GM18502 (cell line): ENCODE measurements at regions not wholly inside any gene's neighbourhood (a gene's known extent, or its start where the extent isn't known, plus 50 kb on each side); places are given as distances from the start of the nearest gene placed in this dataset.
A peak's percentile ranks its signal among the peaks of the same experiment; 100 is the strongest.

Source experiments
- ATAC-seq: cut with Tn5 transposase; IDR thresholded peaks from one replicate; pipeline ENCODE4 v1.9.1; 2021; ENCODE audit warnings: mild to moderate bottlenecking; ENCODE audit not compliant: unreplicated experiment, poor library complexity

DNA sequence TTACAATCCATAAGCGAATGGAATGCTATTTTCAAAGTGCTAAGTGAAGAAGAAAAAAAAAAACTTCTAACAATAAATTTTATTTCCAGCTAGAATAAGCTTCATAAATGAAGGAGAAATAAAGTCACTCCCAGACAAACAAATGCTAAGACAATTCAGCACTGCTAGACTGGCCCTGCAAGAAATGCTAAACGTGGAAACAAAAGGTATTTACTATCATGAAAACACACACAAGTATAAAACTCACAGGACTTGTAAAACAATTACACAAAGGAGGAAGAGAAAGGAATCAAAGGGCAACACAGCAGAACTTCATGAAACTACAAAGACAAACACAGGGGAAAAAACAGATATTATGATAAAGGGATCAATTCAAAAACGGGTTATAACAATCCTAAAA is 85.8 kb upstream of the NELL2 start:
- ATAC-seq, result no peak

DNA sequence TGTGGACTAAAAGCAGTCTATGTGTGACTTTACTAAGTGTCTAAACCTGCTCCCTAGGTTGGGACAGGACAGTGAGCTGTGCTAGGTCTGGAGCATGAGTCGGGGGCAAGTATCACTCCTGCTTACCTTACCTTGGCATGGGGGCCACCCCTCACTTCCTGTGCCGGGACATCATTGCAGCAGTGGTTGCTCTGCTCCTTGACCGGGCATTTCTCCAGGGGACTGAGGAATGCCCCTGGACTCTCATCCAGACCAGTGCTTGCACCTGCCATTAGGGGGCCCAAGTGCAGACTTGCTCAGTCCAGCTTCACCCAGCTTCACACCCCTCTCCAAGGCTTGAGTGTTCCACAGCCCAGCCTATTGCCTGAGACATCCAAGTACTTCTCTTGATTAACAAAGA is 84.7 kb upstream of the NELL2 start:
- ATAC-seq, result no peak

DNA sequence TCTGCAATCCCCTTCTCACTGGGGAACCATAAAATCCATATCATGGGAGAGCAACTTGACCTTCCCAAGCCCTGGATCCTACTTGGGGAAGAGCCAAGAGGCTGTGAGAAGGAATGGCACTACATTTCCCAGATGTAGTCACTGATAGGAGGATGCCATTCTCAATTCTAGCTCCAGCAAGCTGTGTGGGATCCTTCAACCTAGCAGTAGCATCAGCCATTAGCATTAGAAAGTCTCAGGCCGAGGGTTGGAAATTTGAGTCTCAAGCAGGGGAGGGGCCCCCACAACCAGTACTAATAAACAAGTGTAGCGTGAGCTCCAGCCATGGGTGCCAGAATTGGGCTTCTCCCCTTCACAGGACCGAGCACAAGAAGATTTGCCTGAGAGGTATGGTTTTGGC is 84.3 kb upstream of the NELL2 start:
- no peak for ATAC-seq

DNA sequence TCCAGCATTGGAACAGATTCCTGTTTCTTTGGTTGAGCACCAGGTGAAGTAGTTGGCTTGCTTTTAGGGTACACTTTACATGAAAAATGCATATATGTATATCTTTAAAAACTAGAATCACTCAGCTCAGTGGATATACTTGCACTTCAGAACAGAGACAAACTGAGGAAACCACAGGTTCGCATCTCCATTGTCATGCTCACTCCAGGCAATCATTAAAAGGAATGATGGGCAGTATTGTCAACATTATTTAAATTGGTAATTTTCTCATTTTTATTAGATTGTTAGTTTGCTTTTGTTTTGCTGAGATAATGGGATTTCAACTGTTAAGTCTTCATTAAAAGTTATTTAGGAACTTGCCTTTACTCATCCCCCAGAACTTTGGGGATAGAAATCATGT is 71.0 kb upstream of the NELL2 start:
- no peak for ATAC-seq

DNA sequence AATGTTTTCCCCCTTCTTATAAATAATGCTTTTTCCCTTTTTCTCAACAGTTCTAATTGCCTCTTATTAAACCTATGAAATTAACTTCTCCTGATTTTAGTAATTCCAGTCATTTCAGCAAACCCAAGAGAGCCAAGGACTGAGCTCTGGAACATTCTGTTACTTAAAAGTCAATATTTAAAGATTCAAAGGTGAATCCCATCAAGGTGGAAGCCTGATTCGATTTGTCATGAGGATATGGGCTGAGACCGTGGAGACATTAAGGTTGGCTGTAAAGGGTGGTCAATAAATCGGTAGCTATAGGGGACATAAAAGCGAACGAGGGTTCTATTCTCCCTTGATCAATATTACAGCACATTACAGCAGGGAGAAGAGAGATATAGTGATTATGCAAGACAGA is 66.6 kb upstream of the NELL2 start:
- no peak for ATAC-seq

DNA sequence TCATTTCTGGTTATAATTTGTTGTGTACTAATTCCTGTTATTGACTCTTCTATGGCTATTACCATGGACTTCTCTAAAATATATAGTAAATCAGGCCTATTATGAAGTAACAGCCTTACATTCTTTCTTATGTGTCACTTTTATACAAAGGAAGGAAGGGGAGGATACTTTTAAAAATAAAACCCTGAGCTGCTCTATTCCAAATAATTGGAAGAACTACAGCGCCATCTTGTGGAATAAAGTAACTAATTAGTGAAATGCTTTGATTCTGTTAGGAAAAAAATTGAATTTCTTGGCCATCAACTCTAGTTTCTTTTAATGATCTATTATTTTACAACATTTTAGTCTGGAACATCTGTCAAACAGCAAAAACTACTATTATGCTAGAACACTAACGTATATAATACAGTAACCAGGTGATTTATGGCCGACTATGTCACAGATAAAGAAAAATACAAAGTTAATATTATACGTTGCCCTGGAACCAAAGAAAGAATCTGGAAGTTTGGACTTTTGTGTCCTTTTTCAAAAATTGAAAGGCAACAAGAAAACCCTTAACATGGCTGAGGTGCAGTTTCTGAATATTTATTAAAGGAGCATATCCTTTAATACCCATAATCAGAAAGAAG is 55.0 kb upstream of the NELL2 start:
- peak; percentile 69 for ATAC-seq

DNA sequence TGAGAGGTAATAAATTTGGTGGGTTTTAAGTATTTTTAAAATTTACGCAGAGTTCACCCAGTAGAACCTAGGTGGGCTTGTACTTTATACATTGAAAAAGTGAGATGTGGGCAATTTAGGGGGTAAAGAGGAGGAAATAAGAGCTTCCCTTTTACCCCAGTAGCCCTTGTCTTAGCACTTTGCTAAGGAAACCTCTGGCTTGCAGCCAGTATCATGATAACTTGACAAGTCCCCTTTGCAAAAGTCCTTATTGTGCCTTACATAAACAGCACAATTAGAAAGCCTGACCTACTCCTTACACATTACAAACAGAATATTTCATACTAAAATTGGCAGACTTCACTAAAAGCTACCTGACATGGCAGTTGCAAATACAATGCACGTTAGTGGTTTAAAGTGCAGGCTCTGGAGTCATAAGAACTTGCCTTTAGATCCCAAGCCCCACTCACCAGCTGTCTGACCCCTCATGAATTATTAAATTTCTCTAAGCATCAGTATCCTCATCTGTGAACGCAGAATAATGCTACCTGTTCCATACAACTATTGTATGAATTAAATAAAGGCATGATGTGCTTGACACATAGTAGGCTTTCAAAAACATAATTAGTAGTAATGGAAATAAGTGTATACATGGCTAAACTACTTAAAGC is 53.2 kb upstream of the NELL2 start:
- ATAC-seq, result no peak
